Germinal center (tissue), 1 donor: ENCODE measurements at regions not wholly inside any gene's neighbourhood (a gene's known extent, or its start where the extent isn't known, plus 50 kb on each side); places are given as distances from the start of the nearest gene placed in this dataset.
"Not testable (repeated sequence)": the region's sequence is repeated elsewhere in the genome, so short reads cannot be mapped to it uniquely, and the experiment has no call there.

Experiments used
- DNase-seq: peaks from one replicate; pipeline ENCODE4 v3.0.0; 2012; ENCODE audit warnings: mixed read lengths, low spot score

GRCh38 chr15:93948726-93949125 lies 282.6 kb upstream of the MCTP2 start:
- DNase-seq = no peak

GRCh38 chr15:93943586-93943985 lies 287.8 kb upstream of the MCTP2 start:
- no peak for DNase-seq

GRCh38 chr15:93942269-93942694 lies 289.1 kb upstream of the MCTP2 start:
- DNase-seq = no peak

- no peak for DNase-seq
Observed at GRCh38 chr15:93941697-93942096, 289.7 kb upstream of the MCTP2 start.

GRCh38 chr15:93940226-93940625 lies 291.1 kb upstream of the MCTP2 start:
- DNase-seq = no peak

GRCh38 chr15:93932164-93932776 lies 299.1 kb upstream of the MCTP2 start:
- DNase-seq = no peak

- DNase-seq = no peak
Observed at GRCh38 chr15:93929375-93930094, 301.8 kb upstream of the MCTP2 start.

GRCh38 chr15:93920204-93920603 lies 311.2 kb upstream of the MCTP2 start:
- no peak for DNase-seq

- not testable (repeated sequence) for DNase-seq
Observed at GRCh38 chr15:93918801-93919200, 312.6 kb upstream of the MCTP2 start.

GRCh38 chr15:93917181-93917580 lies 314.2 kb upstream of the MCTP2 start:
- DNase-seq = no peak

- no peak for DNase-seq
Observed at GRCh38 chr15:93913871-93914270, 317.5 kb upstream of the MCTP2 start.

- DNase-seq = no peak
Observed at GRCh38 chr15:93913310-93913709, 318.1 kb upstream of the MCTP2 start.

GRCh38 chr15:93900476-93901400 lies 330.6 kb upstream of the MCTP2 start:
- no peak for DNase-seq

- no peak for DNase-seq
Observed at GRCh38 chr15:93899817-93900216, 331.5 kb upstream of the MCTP2 start.

GRCh38 chr15:93897377-93897776 lies 334.0 kb upstream of the MCTP2 start:
- no peak for DNase-seq

GRCh38 chr15:93895976-93896770 lies 335.2 kb upstream of the MCTP2 start:
- DNase-seq = no peak

GRCh38 chr15:93894438-93895036 lies 336.8 kb upstream of the MCTP2 start:
- DNase-seq = no peak

- no peak for DNase-seq
Observed at GRCh38 chr15:93887151-93887550, 344.2 kb upstream of the MCTP2 start.

- no peak for DNase-seq
Observed at GRCh38 chr15:93882779-93883178, 348.6 kb upstream of the MCTP2 start.

- DNase-seq = no peak
Observed at GRCh38 chr15:93882141-93882540, 349.2 kb upstream of the MCTP2 start.

- no peak for DNase-seq
Observed at GRCh38 chr15:93881310-93881709, 350.1 kb upstream of the MCTP2 start.

- no peak for DNase-seq
Observed at GRCh38 chr15:93880358-93880757, 351.0 kb upstream of the MCTP2 start.
